Karpas-422 (cell line): ENCODE measurements at regions not wholly inside any gene's neighbourhood (a gene's known extent, or its start where the extent isn't known, plus 50 kb on each side); places are given as distances from the start of the nearest gene placed in this dataset.

Experiments
- DNase-seq: peaks from one replicate; pipeline ENCODE4 v3.0.0-alpha.2; 2015
- H2AFZ ChIP-seq: fragments of 200-600 bp; sonication (generic); 2 replicates; pipeline ENCODE4 v1.6.1; 2014; ENCODE audit warnings: antibody characterized with exemption, low read length, mixed read lengths
- H3K27ac ChIP-seq: fragments of 200-600 bp; sonication (generic); 2 replicates; pipeline ENCODE4 v1.5.1; 2014; ENCODE audit warnings: mild to moderate bottlenecking, low read length, moderate library complexity
- H3K27me3 ChIP-seq: fragments of 200-600 bp; sonication (generic); 2 replicates; pipeline ENCODE4 v1.6.1; 2014; ENCODE audit warnings: low read length, mixed read lengths
- H3K36me3 ChIP-seq: fragments of 200-600 bp; sonication (generic); 2 replicates; pipeline ENCODE4 v1.6.1; 2014; ENCODE audit warnings: low read length, mixed read lengths; ENCODE audit not compliant: insufficient read depth
- H3K4me1 ChIP-seq: fragments of 200-600 bp; sonication (generic); 2 replicates; pipeline ENCODE4 v1.6.1; 2014; ENCODE audit warnings: mild to moderate bottlenecking, low read length, mixed read lengths
- H3K4me2 ChIP-seq: fragments of 200-600 bp; sonication (generic); 2 replicates; pipeline ENCODE4 v1.6.1; 2014; ENCODE audit warnings: low read length, low read depth, mild to moderate bottlenecking; ENCODE audit not compliant: poor library complexity, severe bottlenecking
- H3K4me3 ChIP-seq: fragments of 200-600 bp; sonication (generic); 2 replicates; pipeline ENCODE4 v1.5.1; 2014; ENCODE audit warnings: mild to moderate bottlenecking, antibody characterized with exemption, low read length, mixed read lengths
- H3K79me2 ChIP-seq: fragments of 200-600 bp; sonication (generic); 2 replicates; pipeline ENCODE4 v1.6.1; 2014; ENCODE audit warnings: mild to moderate bottlenecking, low read length, mixed read lengths
- H3K9ac ChIP-seq: fragments of 200-600 bp; sonication (generic); 2 replicates; pipeline ENCODE4 v1.6.0; 2014; ENCODE audit warnings: low read length
- H3K9me2 ChIP-seq: fragments of 200-600 bp; sonication (generic), shearing (Covaris generic); replicated peaks from 2 replicates; pipeline ENCODE4 v1.6.0; 2014; ENCODE audit warnings: mild to moderate bottlenecking, low read length, moderate library complexity; ENCODE audit not compliant: insufficient read depth
- H3K9me3 ChIP-seq: fragments of 300-700, 200-600 bp; sonication (generic); 2 replicates; pipeline ENCODE4 v1.6.1; 2014; ENCODE audit warnings: low read length, mixed read lengths
- H4K20me1 ChIP-seq: fragments of 200-600 bp; sonication (generic); 2 replicates; pipeline ENCODE4 v1.6.1; 2014; ENCODE audit warnings: mild to moderate bottlenecking, antibody characterized with exemption, low read length, low read depth; ENCODE audit not compliant: insufficient read depth

- H3K4me1 ChIP-seq, result no peaks in the 10 kb centered on the region
- H3K27me3 ChIP-seq, result no peaks in the 10 kb centered on the region
- no peak overlapping the region for H3K27ac ChIP-seq
- H3K4me2 ChIP-seq, result no peak overlapping the region
- no peak overlapping the region for H2AFZ ChIP-seq
- no peak overlapping the region for H3K4me3 ChIP-seq
- H4K20me1 ChIP-seq, result no peaks in the 10 kb centered on the region
- no peaks in the 10 kb centered on the region for H3K36me3 ChIP-seq
- no peaks in the 10 kb centered on the region for H3K79me2 ChIP-seq
- DNase-seq, result no peak
- no peaks in the 10 kb centered on the region for H3K9me2 ChIP-seq
- H3K9ac ChIP-seq, result no peak overlapping the region
- H3K9me3 ChIP-seq, result no peaks in the 10 kb centered on the region
Measured at GRCh38 chr4:36747277-36748129, 466.1 kb downstream of the DTHD1 start.

DNA sequence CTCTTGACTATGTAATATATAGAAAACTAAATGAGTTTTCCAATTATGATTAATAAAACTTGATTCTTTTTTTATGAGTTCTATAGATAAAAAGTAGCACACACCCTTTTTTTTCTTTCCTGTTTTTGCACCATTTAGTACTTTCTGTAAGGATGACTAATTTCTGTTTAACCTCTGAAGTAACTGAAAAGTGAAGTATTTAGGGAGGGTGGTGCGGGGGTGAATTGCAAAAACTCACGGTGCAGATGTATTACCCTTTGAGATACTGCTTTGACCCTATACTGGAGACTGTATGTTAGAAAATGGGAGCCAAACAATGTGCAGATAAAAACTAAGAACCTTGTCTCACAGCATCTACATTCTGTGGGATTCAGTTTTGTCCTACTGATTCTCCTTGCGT, 471.6 kb downstream of the DTHD1 start:
- Histone ChIP-seq H3K4me3 (no peak overlapping the region), H4K20me1 (no peaks in the 10 kb centered on the region), H3K36me3 (no peaks in the 10 kb centered on the region), H3K4me2 (no peak overlapping the region), H3K27me3 (no peaks in the 10 kb centered on the region), H3K9me2 (0 out of 2 replicates have a peak, but pooled peaks cover 5% of the 10 kb centered on the region), H3K4me1 (no peaks in the 10 kb centered on the region), H3K27ac (no peak overlapping the region), H3K9ac (no peak overlapping the region), H2AFZ (no peak overlapping the region), H3K79me2 (no peaks in the 10 kb centered on the region), H3K9me3 (no peaks in the 10 kb centered on the region)
- DNase-seq, result no peak

DNA sequence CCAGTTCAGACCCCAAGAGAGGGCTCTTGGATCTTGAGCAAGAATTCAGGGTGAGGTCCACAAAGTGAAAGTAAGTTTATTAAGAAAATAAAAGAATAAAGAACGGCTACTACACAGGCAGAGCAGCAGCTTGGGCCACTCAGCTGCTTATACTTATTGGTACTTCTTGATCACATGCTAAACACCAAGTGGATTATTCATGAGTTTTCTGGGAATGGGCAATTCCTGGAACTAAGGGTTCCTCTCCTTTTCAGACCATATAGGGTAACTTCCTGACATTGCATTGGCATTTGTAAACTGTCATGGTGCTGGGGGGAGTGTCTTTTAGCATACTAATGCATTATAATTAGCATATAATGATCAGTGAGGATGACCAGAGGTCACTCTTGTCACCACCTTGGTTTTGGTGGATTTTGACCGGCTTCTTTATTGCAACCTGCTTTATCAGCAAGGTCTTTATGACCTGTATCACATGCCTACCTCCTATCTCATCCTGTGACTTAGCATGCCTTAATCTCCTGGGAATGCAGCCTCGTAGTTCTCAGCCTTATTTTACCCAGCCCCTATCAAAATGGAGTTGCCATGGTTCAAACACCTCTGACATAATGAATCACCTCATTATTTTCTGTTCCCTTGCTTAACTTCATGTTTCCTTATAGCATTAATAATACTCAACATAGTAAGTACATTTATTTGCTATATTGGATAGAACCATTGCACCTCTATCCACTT, 476.3 kb downstream of the DTHD1 start:
- Histone ChIP-seq H3K9ac (no peak overlapping the region), H3K79me2 (no peaks in the 10 kb centered on the region), H3K4me1 (no peaks in the 10 kb centered on the region), H4K20me1 (no peaks in the 10 kb centered on the region), H3K9me3 (no peaks in the 10 kb centered on the region), H3K27ac (no peak overlapping the region), H2AFZ (no peak overlapping the region), H3K4me2 (no peak overlapping the region), H3K36me3 (no peaks in the 10 kb centered on the region), H3K9me2 (0 out of 2 replicates have a peak, but pooled peaks cover 5% of the 10 kb centered on the region), H3K27me3 (no peaks in the 10 kb centered on the region), H3K4me3 (no peak overlapping the region)
- DNase-seq, result no peak

DNA sequence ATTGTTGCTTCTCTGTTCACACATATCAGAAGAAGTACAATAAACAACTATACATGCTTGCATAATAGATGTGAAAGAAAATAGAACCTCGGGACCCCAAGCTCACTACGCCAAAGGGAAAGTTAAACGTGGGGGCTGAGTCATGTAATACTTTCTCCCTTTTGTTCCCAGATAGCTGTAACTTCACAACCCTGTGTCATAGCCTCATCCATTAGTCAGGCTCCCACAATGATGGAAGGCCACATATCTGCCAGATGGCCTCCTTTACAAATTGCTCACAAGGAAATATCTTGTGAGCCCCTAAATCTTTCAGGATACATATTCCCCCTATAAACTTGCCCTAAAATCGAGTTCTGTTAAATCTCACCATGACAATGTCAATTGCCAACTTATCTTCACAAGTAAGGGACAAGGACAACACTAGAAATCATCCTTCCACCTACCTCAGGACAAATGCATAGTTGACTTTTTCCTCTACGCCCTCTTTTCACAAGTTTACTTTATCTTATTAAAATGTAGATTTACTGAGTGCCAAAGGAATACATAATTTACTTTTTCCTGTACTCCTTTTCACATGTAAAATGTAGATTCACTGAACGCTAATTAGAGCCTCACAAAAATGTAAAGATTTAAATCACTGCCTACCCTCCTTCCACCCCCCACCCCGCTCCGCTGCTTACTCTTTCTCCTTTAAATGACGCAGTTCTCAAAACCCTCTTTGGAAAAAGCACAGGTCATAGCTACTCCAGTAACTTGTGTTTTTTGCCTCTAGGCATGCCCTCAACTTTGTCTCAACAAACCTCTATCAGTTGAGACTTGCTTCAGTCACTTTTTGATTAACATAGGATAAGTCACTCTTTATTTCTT, 477.1 kb downstream of the DTHD1 start:
- Histone ChIP-seq H3K4me1 (no peaks in the 10 kb centered on the region), H3K79me2 (no peaks in the 10 kb centered on the region), H3K36me3 (no peaks in the 10 kb centered on the region), H3K9me3 (no peaks in the 10 kb centered on the region), H3K9me2 (0 out of 2 replicates have a peak, but pooled peaks cover 5% of the 10 kb centered on the region), H3K4me3 (no peak overlapping the region), H3K4me2 (no peak overlapping the region), H3K27me3 (no peaks in the 10 kb centered on the region), H3K27ac (no peak overlapping the region), H3K9ac (no peak overlapping the region), H4K20me1 (no peaks in the 10 kb centered on the region), H2AFZ (no peak overlapping the region)
- no peak for DNase-seq

DNA sequence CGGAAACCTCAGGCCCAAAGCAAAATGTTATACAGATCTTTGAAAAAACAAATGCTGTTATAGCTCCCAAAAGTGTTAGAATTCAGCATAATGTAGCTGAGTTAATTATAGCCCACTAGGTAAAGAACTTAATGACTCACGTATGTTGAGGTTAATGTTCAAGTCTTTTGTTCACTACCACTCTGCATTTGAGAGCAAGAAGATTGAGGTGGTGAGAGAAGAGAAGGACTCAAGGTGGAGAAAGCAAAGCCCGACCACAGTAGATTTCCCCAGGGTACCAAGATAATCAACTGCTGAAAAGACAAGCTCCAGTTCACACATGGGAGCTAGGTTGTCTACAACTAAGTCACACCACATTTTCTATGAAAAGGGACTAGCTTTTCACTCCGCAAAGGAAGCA, 480.2 kb downstream of the DTHD1 start:
- H4K20me1 ChIP-seq, result no peaks in the 10 kb centered on the region

DNA sequence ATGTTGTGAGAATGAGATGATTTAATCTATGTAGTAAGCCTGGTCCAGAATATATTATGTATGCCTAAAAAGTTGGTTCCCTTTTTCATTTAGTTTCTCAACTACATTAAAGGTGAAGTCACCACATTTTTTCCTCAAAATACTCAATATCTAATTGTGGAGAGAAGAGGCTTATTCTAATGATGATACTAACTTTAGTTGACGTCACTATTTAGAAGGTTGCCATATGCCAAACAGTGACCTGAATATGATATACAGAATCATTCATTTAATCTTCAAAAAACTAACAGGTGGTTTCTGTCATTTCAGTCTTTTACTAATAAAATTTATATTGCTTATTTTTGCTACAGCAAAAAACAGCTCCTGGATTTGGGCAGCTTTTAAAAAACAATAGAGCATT, 480.7 kb upstream of the NWD2 start:
- H3K79me2 ChIP-seq, result no peaks in the 10 kb centered on the region
- no peaks in the 10 kb centered on the region for H3K9me3 ChIP-seq
- H3K9ac ChIP-seq, result no peak overlapping the region
- H3K4me2 ChIP-seq, result no peak overlapping the region
- no peak overlapping the region for H3K4me3 ChIP-seq
- no peaks in the 10 kb centered on the region for H4K20me1 ChIP-seq
- H3K27me3 ChIP-seq, result no peaks in the 10 kb centered on the region
- H3K27ac ChIP-seq, result no peak overlapping the region
- DNase-seq, result no peak
- no peaks in the 10 kb centered on the region for H3K9me2 ChIP-seq
- no peaks in the 10 kb centered on the region for H3K36me3 ChIP-seq
- no peak overlapping the region for H2AFZ ChIP-seq
- no peaks in the 10 kb centered on the region for H3K4me1 ChIP-seq

More for the DNA sequence above, 480.2 kb downstream of the DTHD1 start:
- Histone ChIP-seq H3K4me1 (no peaks in the 10 kb centered on the region), H3K4me2 (no peak overlapping the region), H2AFZ (no peak overlapping the region), H3K27me3 (no peaks in the 10 kb centered on the region), H3K4me3 (no peak overlapping the region), H3K9me3 (no peaks in the 10 kb centered on the region), H3K27ac (no peak overlapping the region), H3K9ac (no peak overlapping the region), H3K9me2 (no peaks in the 10 kb centered on the region), H3K79me2 (no peaks in the 10 kb centered on the region), H3K36me3 (no peaks in the 10 kb centered on the region)
- no peak for DNase-seq

- Histone ChIP-seq H3K79me2 (no peaks in the 10 kb centered on the region), H3K4me3 (no peak overlapping the region), H2AFZ (no peak overlapping the region), H3K9me2 (no peaks in the 10 kb centered on the region), H3K4me1 (no peaks in the 10 kb centered on the region), H3K36me3 (no peaks in the 10 kb centered on the region), H3K27ac (no peak overlapping the region), H3K27me3 (no peaks in the 10 kb centered on the region), H3K9ac (no peak overlapping the region), H3K9me3 (no peaks in the 10 kb centered on the region), H4K20me1 (no peaks in the 10 kb centered on the region), H3K4me2 (no peak overlapping the region)
- no peak for DNase-seq
Measured at GRCh38 chr4:36767596-36767995, 476.9 kb upstream of the NWD2 start.
